ENCODE measurements at regions not wholly inside any gene's neighbourhood (a gene's known extent, or its start where the extent isn't known, plus 50 kb on each side); places are given as distances from the start of the nearest gene placed in this dataset.

- H3K4me1 ChIP-seq: no peaks in the 10 kb centered on the region
- H3K27me3 ChIP-seq: no peaks in the 10 kb centered on the region
- H3K27ac ChIP-seq: no peak overlapping the region
- TF ChIP-seq POLR2A (IDR thresholded peaks at IDR 0.05) (no peak), CTCF (IDR thresholded peaks at IDR 0.05) (no peak)
- intact Hi-C loops (cut with DNase I): no loop called here
- DNase-seq: no peak
- no peaks in the 10 kb centered on the region for H3K9me3 ChIP-seq
- H3K4me3 ChIP-seq: no peak overlapping the region
- 9 to 16% methylated on average over 1 of the region's 1 CpG for WGBS, 2 donors
- H3K36me3 ChIP-seq: no peaks in the 10 kb centered on the region
Observed at GRCh38 chr5:15447209-15447608, 52.8 kb upstream of the FBXL7 start.

- TF ChIP-seq POLR2A (IDR thresholded peaks at IDR 0.05): no peak
- no peak for TF ChIP-seq CTCF (IDR thresholded peaks at IDR 0.05)
- Histone ChIP-seq H3K27ac (no peak overlapping the region), H3K27me3 (no peaks in the 10 kb centered on the region), H3K4me1 (no peaks in the 10 kb centered on the region), H3K4me3 (no peak overlapping the region), H3K9me3 (no peaks in the 10 kb centered on the region), H3K36me3 (no peaks in the 10 kb centered on the region)
- intact Hi-C loops (cut with DNase I): no loop called here
- no peak for DNase-seq
Observed at GRCh38 chr5:15446552-15446951, 53.4 kb upstream of the FBXL7 start.

GRCh38 chr5:15442193-15442570 lies 57.8 kb upstream of the FBXL7 start:
- Histone ChIP-seq H3K27ac (no peak overlapping the region), H3K9me3 (no peaks in the 10 kb centered on the region), H3K27me3 (no peaks in the 10 kb centered on the region), H3K36me3 (no peaks in the 10 kb centered on the region), H3K4me3 (no peak overlapping the region), H3K4me1 (no peaks in the 10 kb centered on the region)
- intact Hi-C loops (cut with DNase I): no loop called here
- TF ChIP-seq POLR2A (IDR thresholded peaks at IDR 0.05) (no peak), CTCF (IDR thresholded peaks at IDR 0.05) (no peak)
- no peak for DNase-seq
- 64 to 88% methylated on average over 1 of the region's 1 CpG for WGBS, 2 donors

GRCh38 chr5:15441433-15442192 lies 58.4 kb upstream of the FBXL7 start:
- intact Hi-C loops (cut with DNase I): no loop called here
- Histone ChIP-seq H3K4me1 (no peaks in the 10 kb centered on the region), H3K9me3 (no peaks in the 10 kb centered on the region), H3K27me3 (no peaks in the 10 kb centered on the region), H3K4me3 (no peak overlapping the region), H3K27ac (no peak overlapping the region), H3K36me3 (no peaks in the 10 kb centered on the region)
- no peak for TF ChIP-seq CTCF (IDR thresholded peaks at IDR 0.05)
- no peak for TF ChIP-seq POLR2A (IDR thresholded peaks at IDR 0.05)
- no peak for DNase-seq
- WGBS, 2 donors: 61 to 68% methylated on average over 6 of the region's 6 CpGs

GRCh38 chr5:15440434-15440833 lies 59.5 kb upstream of the FBXL7 start:
- Histone ChIP-seq H3K27me3 (no peaks in the 10 kb centered on the region), H3K4me3 (no peak overlapping the region), H3K27ac (no peak overlapping the region), H3K9me3 (no peaks in the 10 kb centered on the region), H3K4me1 (no peaks in the 10 kb centered on the region), H3K36me3 (no peaks in the 10 kb centered on the region)
- no peak for DNase-seq
- TF ChIP-seq CTCF (IDR thresholded peaks at IDR 0.05): no peak
- TF ChIP-seq POLR2A (IDR thresholded peaks at IDR 0.05): no peak
- WGBS, 2 donors: 67 to 70% methylated on average over 5 of the region's 5 CpGs
- intact Hi-C loops (cut with DNase I): no loop called here

Data from esophagus squamous epithelium (tissue), 5 donors.